GM12865 (cell line): ENCODE measurements at regions not wholly inside any gene's neighbourhood (a gene's known extent, or its start where the extent isn't known, plus 50 kb on each side); places are given as distances from the start of the nearest gene placed in this dataset.

Experiments
- DNase-seq: peaks from one replicate; pipeline ENCODE4 v3.0.0; 2010; ENCODE audit warnings: low read depth
- H3K4me3 ChIP-seq: 2 replicates; pipeline ENCODE4 v1.5.1; 2011; ENCODE audit warnings: mild to moderate bottlenecking, low read depth, low read length, control low read depth
- CTCF ChIP-seq: IDR thresholded peaks from 2 replicates; pipeline ENCODE4 v1.5.1; 2011; ENCODE audit warnings: low read length, control low read depth, low read depth, inconsistent platforms; ENCODE audit not compliant: insufficient read depth; ENCODE audit errors: missing control alignments

DNA sequence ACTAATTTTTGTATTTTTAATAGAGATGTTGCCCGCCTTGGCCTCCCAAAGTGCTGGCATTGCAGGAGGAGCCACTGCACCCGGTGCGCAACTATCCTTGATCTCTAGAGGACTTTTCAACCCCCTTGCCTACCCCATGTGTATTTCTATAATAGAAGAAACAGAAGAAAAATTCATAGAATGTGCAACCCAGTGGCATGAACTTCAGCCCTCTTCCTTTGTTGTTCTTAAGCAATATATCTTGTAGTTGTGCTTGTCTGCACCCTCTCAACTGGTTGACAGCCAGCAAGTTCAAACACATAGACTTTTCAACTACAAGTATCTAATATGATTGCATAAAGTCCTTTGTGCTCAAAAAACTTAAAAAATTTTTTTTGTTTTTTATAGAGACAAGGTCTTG, 72.3 kb upstream of the NCOA3 start:
- no peak for TF ChIP-seq CTCF
- H3K4me3 ChIP-seq: no peak overlapping the region
- no peak for DNase-seq

- no peak for DNase-seq
- H3K4me3 ChIP-seq: no peak overlapping the region
- no peak for TF ChIP-seq CTCF
Measured at GRCh38 chr20:47430862-47431588, 70.7 kb upstream of the NCOA3 start.

DNA sequence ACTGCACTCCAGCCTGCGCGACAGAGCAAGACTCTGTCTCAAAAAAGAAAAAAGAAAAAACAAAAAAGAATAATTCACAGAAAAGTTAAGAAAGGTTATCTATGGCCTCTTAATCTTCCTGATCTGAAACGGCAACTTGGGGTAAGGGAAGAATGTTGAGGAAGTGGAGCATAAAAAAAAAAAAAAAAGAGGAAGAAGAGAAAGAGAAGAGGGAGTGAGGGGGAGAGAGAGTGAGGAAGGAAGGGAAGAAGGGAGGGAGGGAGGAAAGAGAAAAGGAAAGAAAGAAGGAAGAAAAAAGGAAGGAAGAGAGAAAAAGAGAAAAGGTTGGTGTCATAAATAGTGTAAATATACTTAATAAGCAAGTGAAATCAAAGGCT, 68.9 kb upstream of the NCOA3 start:
- no peak overlapping the region for H3K4me3 ChIP-seq
- no peak for TF ChIP-seq CTCF
- no peak for DNase-seq

DNA sequence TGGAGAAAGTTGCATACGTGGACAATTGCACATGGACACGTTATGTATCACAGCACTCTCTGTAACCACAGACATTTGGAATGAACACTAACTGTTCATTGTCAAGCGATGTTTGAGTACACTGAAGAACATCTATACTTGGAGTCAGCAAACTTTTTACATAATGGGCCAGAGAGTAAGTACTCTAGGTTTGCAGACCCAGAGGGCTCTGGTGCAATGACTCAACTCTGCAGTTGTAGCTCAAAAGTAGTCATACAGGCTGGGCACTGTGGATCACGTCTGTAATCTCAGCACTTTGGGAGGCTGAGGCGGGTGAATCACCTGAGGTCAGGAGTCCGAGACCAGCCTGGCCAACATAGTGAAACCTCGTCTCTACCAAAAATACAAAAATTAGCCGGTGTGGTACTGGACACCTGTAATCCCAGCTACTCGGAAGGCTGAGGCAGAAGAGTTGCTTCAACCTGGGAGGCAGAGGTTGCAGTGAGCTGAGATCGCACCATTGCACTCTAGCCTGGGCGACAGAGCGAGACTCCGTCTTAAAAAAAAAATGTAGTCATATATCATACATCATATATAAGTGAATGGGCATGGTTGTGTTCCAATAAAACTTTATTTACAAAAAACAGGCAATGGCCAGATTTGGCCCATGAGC, 67.4 kb upstream of the NCOA3 start:
- DNase-seq: peak; percentile 83
- peak overlapping the region; percentile 41 for H3K4me3 ChIP-seq

DNA sequence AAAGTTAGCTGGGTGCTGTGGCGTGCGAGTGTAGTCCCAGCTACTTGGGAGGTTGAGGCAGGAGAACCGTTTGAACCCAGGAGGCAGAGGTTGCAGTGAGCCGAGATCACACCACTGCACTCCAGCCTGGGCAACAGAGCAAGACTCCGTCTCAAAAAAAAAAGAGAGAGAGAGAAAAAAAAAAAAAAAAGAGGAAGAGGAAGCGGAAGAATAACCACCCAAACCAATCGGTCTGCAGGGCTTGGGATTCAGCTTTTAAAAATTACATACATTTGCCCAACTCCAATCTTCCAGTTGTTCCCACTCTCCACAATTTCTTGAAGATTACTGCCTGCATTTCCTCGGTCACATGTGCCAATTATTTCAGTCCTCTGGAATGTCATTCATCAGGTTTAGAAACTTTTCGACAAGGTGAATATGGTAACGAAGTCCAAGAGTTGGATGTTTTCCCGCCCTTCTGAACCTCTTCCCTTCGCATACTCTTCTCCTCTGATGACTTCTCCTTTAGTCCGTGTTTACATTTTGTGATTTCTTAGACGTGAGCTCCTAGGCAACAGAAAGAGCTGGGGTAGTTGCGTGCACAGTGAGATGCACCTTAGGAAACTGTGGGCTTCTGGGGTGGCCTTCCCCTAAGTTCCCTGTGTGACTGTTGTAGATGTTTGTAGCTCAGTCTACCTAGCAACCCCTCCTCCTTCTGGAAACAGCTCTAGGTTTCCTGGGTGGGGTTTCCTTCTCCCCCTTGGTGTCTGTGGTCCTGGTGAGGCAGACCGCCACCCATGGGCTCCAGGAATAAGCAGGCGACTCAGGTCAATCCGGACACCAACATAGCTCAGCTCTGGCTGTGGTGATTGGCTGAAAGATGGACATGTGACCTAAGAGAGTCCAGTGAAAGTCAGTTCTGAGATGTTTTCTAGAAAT, 63.0 kb upstream of the NCOA3 start:
- DNase-seq: peak; percentile 95
- TF ChIP-seq CTCF: no peak
- H3K4me3 ChIP-seq: peak overlapping the region; percentile 68

GRCh38 chr20:47440857-47441773, 60.6 kb upstream of the NCOA3 start:
- no peak overlapping the region for H3K4me3 ChIP-seq
- no peak for DNase-seq
- no peak for TF ChIP-seq CTCF
